Activated naive CD4-positive, alpha-beta T cell treated with Interleukin-2 at 50 U/mL for 16 hours (primary cell): ENCODE measurements at regions not wholly inside any gene's neighbourhood (a gene's known extent, or its start where the extent isn't known, plus 50 kb on each side); places are given as distances from the start of the nearest gene placed in this dataset.
"Not testable (repeated sequence)": the region's sequence is repeated elsewhere in the genome, so short reads cannot be mapped to it uniquely, and the experiment has no call there.

ENCODE experiments used
- DNase-seq: peaks from one replicate; pipeline ENCODE4 v3.0.0-alpha.2; 2020

- no peak for DNase-seq
Measured at GRCh38 chr3:8319935-8320634, 181.5 kb upstream of the LMCD1 start.

- no peak for DNase-seq
Measured at GRCh38 chr3:8320711-8321458, 180.7 kb upstream of the LMCD1 start.

GRCh38 chr3:8324747-8325146 lies 176.9 kb upstream of the LMCD1 start:
- peak; percentile 45 for DNase-seq

- no peak for DNase-seq
Measured at GRCh38 chr3:8325306-8325705, 176.3 kb upstream of the LMCD1 start.

- DNase-seq, result not testable (repeated sequence)
Measured at GRCh38 chr3:8325833-8326232, 175.8 kb upstream of the LMCD1 start.

- no peak for DNase-seq
Measured at GRCh38 chr3:8327739-8328138, 173.9 kb upstream of the LMCD1 start.

- DNase-seq, result no peak
Measured at GRCh38 chr3:8328967-8329366, 172.7 kb upstream of the LMCD1 start.

- DNase-seq, result no peak
Measured at GRCh38 chr3:8329598-8329997, 172.0 kb upstream of the LMCD1 start.

- DNase-seq, result no peak
Measured at GRCh38 chr3:8336456-8336855, 165.2 kb upstream of the LMCD1 start.

- DNase-seq, result no peak
Measured at GRCh38 chr3:8338424-8338823, 163.2 kb upstream of the LMCD1 start.

GRCh38 chr3:8341821-8342247 lies 159.8 kb upstream of the LMCD1 start:
- no peak for DNase-seq

- no peak for DNase-seq
Measured at GRCh38 chr3:8343058-8343457, 158.6 kb upstream of the LMCD1 start.

GRCh38 chr3:8345398-8345797 lies 156.2 kb upstream of the LMCD1 start:
- DNase-seq, result no peak

- no peak for DNase-seq
Measured at GRCh38 chr3:8348076-8348475, 153.5 kb upstream of the LMCD1 start.

- DNase-seq, result no peak
Measured at GRCh38 chr3:8352475-8352874, 149.1 kb upstream of the LMCD1 start.

GRCh38 chr3:8353364-8353763 lies 148.3 kb upstream of the LMCD1 start:
- DNase-seq, result no peak

GRCh38 chr3:8355346-8355745 lies 146.3 kb upstream of the LMCD1 start:
- no peak for DNase-seq

- not testable (repeated sequence) for DNase-seq
Measured at GRCh38 chr3:8356066-8356465, 145.6 kb upstream of the LMCD1 start.

- no peak for DNase-seq
Measured at GRCh38 chr3:8357859-8358258, 143.8 kb upstream of the LMCD1 start.

- DNase-seq, result no peak
Measured at GRCh38 chr3:8359133-8359532, 142.5 kb upstream of the LMCD1 start.

- no peak for DNase-seq
Measured at GRCh38 chr3:8363200-8363599, 138.4 kb upstream of the LMCD1 start.

- no peak for DNase-seq
Measured at GRCh38 chr3:8365541-8365940, 136.1 kb upstream of the LMCD1 start.

- no peak for DNase-seq
Measured at GRCh38 chr3:8366219-8366810, 135.3 kb upstream of the LMCD1 start.

GRCh38 chr3:8368598-8368997 lies 133.0 kb upstream of the LMCD1 start:
- DNase-seq, result no peak
